ENCODE measurements at regions not wholly inside any gene's neighbourhood (a gene's known extent, or its start where the extent isn't known, plus 50 kb on each side); places are given as distances from the start of the nearest gene placed in this dataset.

- Mint-ChIP-seq H3K36me3 (ENCODE audit: low read depth) (no peaks in the 10 kb centered on the region), H3K4me3 (no peak overlapping the region), H3K9me3 (peaks cover 3% of the 10 kb centered on the region), H3K27ac (no peak overlapping the region), H3K27me3 (ENCODE audit: low read depth, poor library complexity) (peaks cover 23% of the 10 kb centered on the region), H3K4me1 (peaks cover 16% of the 10 kb centered on the region)
- no peak for DNase-seq
- TF ChIP-seq, protein P1, sequence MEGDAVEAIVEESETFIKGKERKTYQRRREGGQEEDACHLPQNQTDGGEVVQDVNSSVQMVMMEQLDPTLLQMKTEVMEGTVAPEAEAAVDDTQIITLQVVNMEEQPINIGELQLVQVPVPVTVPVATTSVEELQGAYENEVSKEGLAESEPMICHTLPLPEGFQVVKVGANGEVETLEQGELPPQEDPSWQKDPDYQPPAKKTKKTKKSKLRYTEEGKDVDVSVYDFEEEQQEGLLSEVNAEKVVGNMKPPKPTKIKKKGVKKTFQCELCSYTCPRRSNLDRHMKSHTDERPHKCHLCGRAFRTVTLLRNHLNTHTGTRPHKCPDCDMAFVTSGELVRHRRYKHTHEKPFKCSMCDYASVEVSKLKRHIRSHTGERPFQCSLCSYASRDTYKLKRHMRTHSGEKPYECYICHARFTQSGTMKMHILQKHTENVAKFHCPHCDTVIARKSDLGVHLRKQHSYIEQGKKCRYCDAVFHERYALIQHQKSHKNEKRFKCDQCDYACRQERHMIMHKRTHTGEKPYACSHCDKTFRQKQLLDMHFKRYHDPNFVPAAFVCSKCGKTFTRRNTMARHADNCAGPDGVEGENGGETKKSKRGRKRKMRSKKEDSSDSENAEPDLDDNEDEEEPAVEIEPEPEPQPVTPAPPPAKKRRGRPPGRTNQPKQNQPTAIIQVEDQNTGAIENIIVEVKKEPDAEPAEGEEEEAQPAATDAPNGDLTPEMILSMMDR (IDR thresholded peaks at IDR 0.05) = no peak
Measured at GRCh38 chr12:131535779-131536178, 175.1 kb upstream of the SFSWAP start.

GRCh38 chr12:131536337-131536736 lies 174.6 kb upstream of the SFSWAP start:
- Mint-ChIP-seq H3K27ac (no peak overlapping the region), H3K27me3 (ENCODE audit: low read depth, poor library complexity) (peaks cover 22% of the 10 kb centered on the region), H3K4me1 (peaks cover 16% of the 10 kb centered on the region), H3K9me3 (peaks cover 3% of the 10 kb centered on the region), H3K36me3 (ENCODE audit: low read depth) (no peaks in the 10 kb centered on the region), H3K4me3 (no peak overlapping the region)
- DNase-seq = no peak
- TF ChIP-seq, protein P1 (IDR thresholded peaks at IDR 0.05) = no peak

- no peak overlapping the region for H3K4me3 Mint-ChIP-seq
- TF ChIP-seq, protein P1 (IDR thresholded peaks at IDR 0.05) = no peak
- H3K9me3 Mint-ChIP-seq = peaks cover 3% of the 10 kb centered on the region
- H3K27me3 Mint-ChIP-seq (ENCODE audit: low read depth, poor library complexity) = peaks cover 17% of the 10 kb centered on the region
- H3K4me1 Mint-ChIP-seq = peaks cover 16% of the 10 kb centered on the region
- DNase-seq = no peak
- no peaks in the 10 kb centered on the region for H3K36me3 Mint-ChIP-seq (ENCODE audit: low read depth)
- H3K27ac Mint-ChIP-seq = peak overlapping the region; percentile 66
Measured at GRCh38 chr12:131536766-131537165, 174.1 kb upstream of the SFSWAP start.

- Mint-ChIP-seq H3K4me3 (no peak overlapping the region), H3K27ac (no peak overlapping the region), H3K9me3 (peaks cover 3% of the 10 kb centered on the region), H3K36me3 (ENCODE audit: low read depth) (no peaks in the 10 kb centered on the region), H3K4me1 (peaks cover 16% of the 10 kb centered on the region), H3K27me3 (ENCODE audit: low read depth, poor library complexity) (peaks cover 17% of the 10 kb centered on the region)
- TF ChIP-seq, protein P1 (IDR thresholded peaks at IDR 0.05) = no peak
- no peak for DNase-seq
Measured at GRCh38 chr12:131537267-131537958, 173.5 kb upstream of the SFSWAP start.

DNA sequence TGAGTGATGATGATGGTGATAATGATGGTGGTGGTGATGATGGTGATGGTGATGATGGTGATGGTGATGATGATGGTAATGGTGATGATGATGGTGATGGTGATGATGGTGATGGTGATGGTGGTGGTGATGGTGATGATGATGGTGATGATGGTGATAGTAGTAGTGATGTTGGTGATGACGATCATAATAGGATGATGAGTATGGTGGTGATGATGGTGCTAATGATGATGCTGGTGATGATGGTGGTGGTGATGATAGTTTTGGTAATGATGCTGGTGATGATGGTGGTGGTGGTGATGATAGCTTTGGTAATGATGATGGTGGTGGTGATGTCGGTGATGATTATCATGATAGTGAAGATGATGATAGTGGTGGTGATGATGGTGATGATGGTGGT lies 171.5 kb upstream of the SFSWAP start:
- H3K27me3 Mint-ChIP-seq (ENCODE audit: low read depth, poor library complexity) = peaks cover 21% of the 10 kb centered on the region

More for the DNA sequence above, 171.5 kb upstream of the SFSWAP start:
- DNase-seq = no peak
- TF ChIP-seq, protein P1 (IDR thresholded peaks at IDR 0.05) = no peak
- Mint-ChIP-seq H3K4me1 (peaks cover 16% of the 10 kb centered on the region), H3K27ac (no peak overlapping the region), H3K9me3 (peaks cover 8% of the 10 kb centered on the region), H3K36me3 (ENCODE audit: low read depth) (no peaks in the 10 kb centered on the region), H3K4me3 (no peak overlapping the region)
